HEK293T (cell line): ENCODE measurements at regions not wholly inside any gene's neighbourhood (a gene's known extent, or its start where the extent isn't known, plus 50 kb on each side); places are given as distances from the start of the nearest gene placed in this dataset.

ENCODE experiments used
- CTCF ChIA-PET: fragments of 350-600 bp; formaldehyde crosslinking; extraction: SDS; loops from one replicate; lab custom pipeline; 2021; ENCODE audit warnings: antibody characterized with exemption, inconsistent platforms; lab: Yijun Ruan, JAX
- POLR2A ChIA-PET: fragments of 350-600 bp; formaldehyde crosslinking; extraction: SDS; loops from one replicate; lab custom pipeline; 2020; ENCODE audit warnings: antibody characterized with exemption, inconsistent platforms; lab: Yijun Ruan, JAX
- DNase-seq: peaks from one replicate; pipeline ENCODE4 v3.0.0; 2012; ENCODE audit warnings: mixed read lengths; ENCODE audit errors: extremely low spot score
- ARNT ChIP-seq: fragments of 450-650 bp; IDR thresholded peaks from 2 replicates; pipeline ENCODE4 v1.6.1; 2017; ENCODE audit warnings: mild to moderate bottlenecking
- BHLHE40 ChIP-seq: fragments of 450-650 bp; IDR thresholded peaks from 2 replicates; pipeline ENCODE4 v1.6.1; 2016; ENCODE audit warnings: mild to moderate bottlenecking, moderate library complexity, borderline replicate concordance
- CTBP1 ChIP-seq: fragments of 450-650 bp; IDR thresholded peaks from 2 replicates; pipeline ENCODE4 v1.6.1; 2016; ENCODE audit warnings: borderline replicate concordance
- ELF4 ChIP-seq: fragments of 450-650 bp; IDR thresholded peaks from 2 replicates; pipeline ENCODE4 v1.6.1; 2017; ENCODE audit warnings: antibody characterized with exemption
- FOXA1 ChIP-seq: fragments of 450-650 bp; IDR thresholded peaks from 2 replicates; pipeline ENCODE4 v1.6.1; 2016; ENCODE audit warnings: mild to moderate bottlenecking
- FOXK2 ChIP-seq: fragments of 450-650 bp; IDR thresholded peaks from 2 replicates; pipeline ENCODE4 v1.6.1; 2016; ENCODE audit warnings: mild to moderate bottlenecking
- FOXM1 ChIP-seq: fragments of 450-650 bp; IDR thresholded peaks from 2 replicates; pipeline ENCODE4 v1.6.1; 2017; ENCODE audit warnings: mild to moderate bottlenecking, borderline replicate concordance
- HDGF ChIP-seq: fragments of 450-650 bp; IDR thresholded peaks from 2 replicates; pipeline ENCODE4 v1.6.1; 2017; ENCODE audit warnings: antibody characterized with exemption, borderline replicate concordance
- L3MBTL2 ChIP-seq: fragments of 450-650 bp; conservative IDR thresholded peaks from 2 replicates; pipeline ENCODE4 v1.6.1; 2016; ENCODE audit warnings: mild to moderate bottlenecking
- LEF1 ChIP-seq: fragments of 450-650 bp; IDR thresholded peaks from 2 replicates; pipeline ENCODE4 v1.6.1; 2017; ENCODE audit warnings: mild to moderate bottlenecking, borderline replicate concordance
- NFRKB ChIP-seq: fragments of 450-650 bp; IDR thresholded peaks from 2 replicates; pipeline ENCODE4 v1.6.1; 2016; ENCODE audit warnings: mild to moderate bottlenecking, moderate library complexity
- SP1 ChIP-seq: fragments of 450-650 bp; IDR thresholded peaks from 2 replicates; pipeline ENCODE4 v1.6.1; 2017
- SUZ12 ChIP-seq: fragments of 450-650 bp; IDR thresholded peaks from 2 replicates; pipeline ENCODE4 v1.6.1; 2016; ENCODE audit warnings: mild to moderate bottlenecking
- TARDBP ChIP-seq: fragments of 450-650 bp; IDR thresholded peaks from 2 replicates; pipeline ENCODE4 v1.6.1; 2016
- ZNF384 ChIP-seq: fragments of 450-650 bp; IDR thresholded peaks from 2 replicates; pipeline ENCODE4 v1.6.1; 2016
- TF ChIP-seq, protein P1 (sequence below): fragments of 450-650 bp; IDR thresholded peaks from 2 replicates; pipeline ENCODE4 v1.6.1; 2016

- no peak for DNase-seq
- TF ChIP-seq L3MBTL2 (no peak), SP1 (no peak), ZNF384 (no peak), LEF1 (no peak), ELF4 (no peak)
- POLR2A ChIA-PET: no interaction called here
- CTCF ChIA-PET: no interaction called here
These were observed 81.0 kb upstream of the CCDC196 start for GRCh38 chr14:66405158-66405557.

DNA sequence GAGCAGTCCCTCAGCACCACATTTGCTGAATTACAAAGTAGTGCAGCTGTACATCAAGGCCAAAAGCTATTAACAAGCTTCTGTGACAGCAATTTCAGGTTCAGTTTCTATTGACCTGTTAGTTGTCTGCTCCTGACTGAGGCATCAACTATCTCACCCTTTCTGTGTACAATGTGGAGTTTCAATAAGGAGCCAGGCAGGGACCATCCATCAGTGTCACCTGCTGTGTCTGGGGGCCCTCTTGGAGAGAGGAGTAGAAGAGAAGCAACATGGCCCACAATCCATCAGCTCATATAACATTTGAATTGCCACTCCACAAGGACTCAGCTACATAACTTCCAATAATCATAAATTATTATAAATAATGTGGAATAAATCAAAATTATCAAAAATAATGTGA, 72.3 kb upstream of the CCDC196 start:
- ChIA-PET POLR2A (no interaction called here), CTCF (no interaction called here)
- no peak for TF ChIP-seq FOXK2
- TF ChIP-seq, protein P1, sequence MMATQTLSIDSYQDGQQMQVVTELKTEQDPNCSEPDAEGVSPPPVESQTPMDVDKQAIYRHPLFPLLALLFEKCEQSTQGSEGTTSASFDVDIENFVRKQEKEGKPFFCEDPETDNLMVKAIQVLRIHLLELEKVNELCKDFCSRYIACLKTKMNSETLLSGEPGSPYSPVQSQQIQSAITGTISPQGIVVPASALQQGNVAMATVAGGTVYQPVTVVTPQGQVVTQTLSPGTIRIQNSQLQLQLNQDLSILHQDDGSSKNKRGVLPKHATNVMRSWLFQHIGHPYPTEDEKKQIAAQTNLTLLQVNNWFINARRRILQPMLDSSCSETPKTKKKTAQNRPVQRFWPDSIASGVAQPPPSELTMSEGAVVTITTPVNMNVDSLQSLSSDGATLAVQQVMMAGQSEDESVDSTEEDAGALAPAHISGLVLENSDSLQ: no peak
- no peak for TF ChIP-seq SP1
- TF ChIP-seq FOXM1: no peak
- no peak for TF ChIP-seq ZNF384
- TF ChIP-seq ARNT: no peak
- TF ChIP-seq HDGF: no peak
- no peak for TF ChIP-seq NFRKB
- no peak for TF ChIP-seq FOXA1
- no peak for TF ChIP-seq BHLHE40
- no peak for TF ChIP-seq L3MBTL2
- TF ChIP-seq SUZ12: no peak
- TF ChIP-seq TARDBP: no peak
- no peak for TF ChIP-seq LEF1
- TF ChIP-seq CTBP1: no peak
- TF ChIP-seq ELF4: no peak
- no peak for DNase-seq

DNA sequence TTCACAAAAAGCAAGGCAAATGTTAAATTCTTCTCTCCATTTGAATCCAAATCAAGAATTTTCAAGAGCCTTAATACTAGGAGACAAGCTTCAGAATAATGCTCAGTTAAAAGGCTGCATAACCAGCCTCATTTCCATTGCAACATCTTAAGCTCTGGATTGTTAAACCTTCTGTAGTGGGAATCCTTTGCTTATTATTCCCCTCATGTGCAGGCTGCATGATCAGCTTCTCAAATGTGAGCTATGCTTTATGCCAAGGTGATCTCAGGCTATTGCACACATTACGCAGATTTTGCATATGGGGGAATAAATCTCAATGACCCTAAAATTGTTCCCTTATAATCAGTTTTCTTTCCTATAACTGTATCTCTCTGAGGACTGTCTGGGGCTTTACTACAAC, 71.7 kb upstream of the CCDC196 start:
- ChIA-PET CTCF (no interaction called here), POLR2A (no interaction called here)
- DNase-seq: no peak
- no peak for TF ChIP-seq TARDBP

GRCh38 chr14:66420251-66421006, 65.7 kb upstream of the CCDC196 start:
- ChIA-PET CTCF (no interaction called here), POLR2A (no interaction called here)
- DNase-seq: no peak
- TF ChIP-seq ARNT (no peak), FOXM1 (no peak), FOXK2 (no peak), SUZ12 (no peak), BHLHE40 (no peak), FOXA1 (no peak)

GRCh38 chr14:66421990-66422946, 63.9 kb upstream of the CCDC196 start:
- no peak for DNase-seq
- no peak for TF ChIP-seq FOXK2
- TF ChIP-seq FOXM1: no peak
- no peak for TF ChIP-seq ARNT
- no peak for TF ChIP-seq TARDBP
- no peak for TF ChIP-seq L3MBTL2
- no peak for TF ChIP-seq NFRKB
- TF ChIP-seq HDGF: no peak
- no peak for TF ChIP-seq BHLHE40
- TF ChIP-seq ZNF384: no peak
- no peak for TF ChIP-seq ELF4
- TF ChIP-seq FOXA1: no peak
- no peak for TF ChIP-seq CTBP1
- TF ChIP-seq, protein P1: no peak
- no peak for TF ChIP-seq LEF1
- TF ChIP-seq SP1: no peak
- TF ChIP-seq SUZ12: no peak
- POLR2A ChIA-PET: no interaction called here
- CTCF ChIA-PET: interaction anchor here (0.6 kb wide), 1 partner anchor 202 kb away, joined by 3 read pairs; no protein-coding TSS in a partner anchor

GRCh38 chr14:66425402-66425801, 60.8 kb upstream of the CCDC196 start:
- no peak for DNase-seq
- CTCF ChIA-PET: no interaction called here
- POLR2A ChIA-PET: interaction anchor here (0.6 kb wide), 1 partner anchor 29 kb away, joined by 3 read pairs; no protein-coding TSS in a partner anchor
- TF ChIP-seq ELF4: no peak
- no peak for TF ChIP-seq ARNT
- TF ChIP-seq CTBP1: no peak
- TF ChIP-seq BHLHE40: no peak
- TF ChIP-seq FOXK2: no peak
